CD4-positive, CD25-positive, alpha-beta regulatory T cell (primary cell): ENCODE measurements at regions not wholly inside any gene's neighbourhood (a gene's known extent, or its start where the extent isn't known, plus 50 kb on each side); places are given as distances from the start of the nearest gene placed in this dataset.

ENCODE experiments used
- ATAC-seq, 2 donors: fragments of 150-1000 bp; cut with Tn5 transposase; one replicate each; pipeline ENCODE4 v1.10.0; 2021; ENCODE audit warnings: low read depth in 2 of 2, moderate number of reproducible peaks in 2 of 2, moderate library complexity in 1 of 2
- DNase-seq, 3 donors: peaks; one replicate each; pipeline versions ENCODE4 v3.0.0 to v3.0.0-alpha.2; 2012 to 2022; ENCODE audit warnings: mixed read lengths in 1 of 3
- H3K27ac ChIP-seq: one replicate; pipeline ENCODE4 v1.7.0; 2013; ENCODE audit warnings: mild to moderate bottlenecking, low read length; ENCODE audit not compliant: insufficient read depth, poor library complexity, severe bottlenecking
- H3K27me3 ChIP-seq: one replicate; pipeline ENCODE4 v1.7.0; 2013; ENCODE audit warnings: low read length; ENCODE audit not compliant: control insufficient read depth, insufficient read depth
- H3K36me3 ChIP-seq: one replicate; pipeline ENCODE4 v1.7.0; 2013; ENCODE audit warnings: mild to moderate bottlenecking, low read length, moderate library complexity; ENCODE audit not compliant: control insufficient read depth, insufficient read depth
- H3K4me1 ChIP-seq: 2 replicates; pipeline ENCODE4 v1.7.0; 2013; ENCODE audit warnings: mild to moderate bottlenecking, low read length; ENCODE audit not compliant: insufficient read depth, control insufficient read depth, poor library complexity, severe bottlenecking
- H3K4me3 ChIP-seq: one replicate; pipeline ENCODE4 v1.7.0; 2013; ENCODE audit warnings: low read depth, mild to moderate bottlenecking, low read length, moderate library complexity
- H3K9me3 ChIP-seq, 2 experiments: 1 replicate in 1 of 2; 2 replicates in 1 of 2; pipeline ENCODE4 v1.7.0; 2013; ENCODE audit warnings: low read length in 2 of 2, mild to moderate bottlenecking in 1 of 2, moderate library complexity in 1 of 2; ENCODE audit not compliant: control insufficient read depth in 2 of 2
- H3K27ac Mint-ChIP-seq, 3 donors: one replicate each; pipeline ENCODE4 v1.8.0; 2020 to 2022; ENCODE audit warnings: mild to moderate bottlenecking in 3 of 3, mixed read lengths in 3 of 3, moderate library complexity in 2 of 3
- H3K27me3 Mint-ChIP-seq: one replicate; pipeline ENCODE4 v1.8.0; 2022; ENCODE audit warnings: mild to moderate bottlenecking, mixed read lengths
- H3K36me3 Mint-ChIP-seq: one replicate; pipeline ENCODE4 v1.8.0; 2020; ENCODE audit warnings: mixed read lengths
- H3K4me1 Mint-ChIP-seq, 4 donors: one replicate each; pipeline ENCODE4 v1.8.0; 2020 to 2022; ENCODE audit warnings: mixed read lengths in 4 of 4, mild to moderate bottlenecking in 1 of 4
- H3K4me3 Mint-ChIP-seq, 4 donors: one replicate each; pipeline ENCODE4 v1.8.0; 2020 to 2022; ENCODE audit warnings: mild to moderate bottlenecking in 4 of 4, mixed read lengths in 4 of 4, moderate library complexity in 3 of 4
- H3K9me3 Mint-ChIP-seq, 7 donors: one replicate each; pipeline ENCODE4 v1.8.0; 2020 to 2022; ENCODE audit warnings: mixed read lengths in 7 of 7, mild to moderate bottlenecking in 3 of 7, moderate library complexity in 2 of 7

DNA sequence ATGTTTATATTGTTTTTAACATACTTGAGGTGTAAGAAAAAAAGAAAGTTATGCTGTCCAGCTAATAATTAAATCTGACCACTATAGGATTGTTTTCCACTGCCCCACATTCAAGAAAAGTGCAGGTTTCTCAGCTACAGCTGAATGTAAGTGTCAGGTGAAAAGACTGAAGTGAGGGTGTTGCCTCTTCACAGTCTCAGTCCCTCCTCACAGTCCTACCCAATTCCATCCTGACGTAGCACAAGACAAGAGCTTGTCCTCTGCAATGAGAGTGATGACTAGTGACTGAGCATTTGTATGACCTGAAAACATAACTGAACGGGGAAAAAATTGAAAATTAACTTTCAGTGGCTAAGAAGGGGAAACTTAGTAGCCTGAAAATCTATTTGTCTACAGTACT is 1039.5 kb downstream of the ADGRL2 start:
- DNase-seq = no peak
- no peaks in the 10 kb centered on the region for H3K27me3 ChIP-seq
- no peak overlapping the region for H3K27ac Mint-ChIP-seq
- no peak overlapping the region for H3K27ac ChIP-seq
- H3K4me1 Mint-ChIP-seq = no peaks in the 10 kb centered on the region
- H3K9me3 Mint-ChIP-seq = peaks cover 0 to 3% (median 0%) of the 10 kb centered on the region in 7 donors
- no peak for ATAC-seq
- H3K36me3 Mint-ChIP-seq = no peaks in the 10 kb centered on the region
- no peaks in the 10 kb centered on the region for H3K9me3 ChIP-seq
- no peak overlapping the region for H3K4me3 ChIP-seq
- no peaks in the 10 kb centered on the region for H3K4me1 ChIP-seq
- no peaks in the 10 kb centered on the region for H3K36me3 ChIP-seq
- no peaks in the 10 kb centered on the region for H3K27me3 Mint-ChIP-seq
- H3K4me3 Mint-ChIP-seq = no peak overlapping the region

DNA sequence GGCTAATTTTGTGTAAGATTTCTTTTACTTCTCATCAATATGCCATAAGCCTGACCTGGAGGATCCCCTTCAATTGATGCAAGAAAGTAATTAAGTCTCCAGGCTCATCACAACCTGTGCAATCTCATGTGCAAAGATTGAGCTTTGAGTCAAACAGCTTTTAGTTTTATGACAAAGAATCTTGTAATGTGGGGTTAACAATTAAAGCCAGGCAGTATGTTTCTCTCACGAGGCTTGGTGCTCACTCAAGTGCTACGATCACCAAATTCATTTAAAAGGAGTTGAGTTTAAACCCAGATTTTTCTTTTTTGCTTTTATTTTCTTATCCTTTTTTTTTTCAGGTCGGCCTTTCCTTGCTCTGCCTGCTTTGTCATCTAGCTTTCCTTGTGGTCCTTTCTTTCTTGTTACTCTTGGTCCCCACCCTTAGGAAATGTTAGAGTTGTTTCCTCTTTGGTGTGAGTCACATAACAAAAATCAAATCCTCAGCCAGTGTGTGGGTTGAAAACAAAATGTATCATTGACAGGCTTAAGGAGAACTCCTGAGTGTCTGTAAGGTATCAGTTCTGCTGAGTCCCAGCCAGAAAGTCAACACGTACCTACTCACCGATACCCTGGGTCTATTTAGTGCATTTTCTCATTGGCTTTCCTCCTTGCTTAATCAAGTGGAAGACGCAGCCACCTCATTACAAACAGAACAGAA is 1037.2 kb downstream of the ADGRL2 start:
- no peaks in the 10 kb centered on the region for H3K36me3 ChIP-seq
- ATAC-seq = no peak
- no peak overlapping the region for H3K4me3 ChIP-seq
- no peaks in the 10 kb centered on the region for H3K9me3 ChIP-seq
- H3K27me3 Mint-ChIP-seq = no peaks in the 10 kb centered on the region
- H3K4me1 Mint-ChIP-seq = no peaks in the 10 kb centered on the region
- no peak overlapping the region for H3K27ac ChIP-seq
- no peaks in the 10 kb centered on the region for H3K4me1 ChIP-seq
- no peak overlapping the region for H3K27ac Mint-ChIP-seq
- no peaks in the 10 kb centered on the region for H3K27me3 ChIP-seq
- no peak for DNase-seq
- no peaks in the 10 kb centered on the region for H3K36me3 Mint-ChIP-seq
- no peak overlapping the region for H3K4me3 Mint-ChIP-seq
- H3K9me3 Mint-ChIP-seq = peaks cover 0 to 6% (median 0%) of the 10 kb centered on the region in 7 donors

DNA sequence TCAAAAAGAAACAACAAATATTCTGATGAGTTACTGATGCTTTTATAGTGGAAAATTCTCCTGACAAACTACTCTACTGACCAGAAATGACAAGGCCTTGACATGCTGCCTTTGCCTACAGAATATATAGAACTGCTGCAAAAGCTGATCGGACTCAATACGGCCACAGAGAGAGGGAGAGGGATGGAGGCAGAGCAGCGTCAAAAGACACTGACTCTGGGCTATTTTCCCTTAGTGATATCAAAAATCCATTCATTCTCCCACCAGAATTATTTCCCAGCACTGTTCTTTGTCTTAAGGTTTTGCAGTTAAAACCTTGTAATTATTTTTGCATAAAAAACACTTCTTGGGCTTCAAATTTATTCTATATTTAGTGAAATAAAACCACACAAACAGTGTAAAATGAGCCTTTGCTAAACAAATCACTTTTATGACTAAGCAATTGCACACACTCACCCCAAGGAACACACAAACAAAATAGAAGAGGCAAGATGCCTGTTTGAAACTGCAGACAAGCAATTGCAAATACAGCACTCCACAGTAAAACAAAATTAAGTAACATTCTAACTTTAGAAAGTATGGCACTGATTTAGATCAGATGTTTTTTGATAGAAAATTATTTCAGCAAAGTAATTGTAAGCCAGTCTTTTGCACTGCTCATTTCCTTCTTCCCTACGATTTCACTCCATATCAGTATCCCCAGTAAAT is 1036.4 kb downstream of the ADGRL2 start:
- H3K27me3 Mint-ChIP-seq = no peaks in the 10 kb centered on the region
- H3K36me3 ChIP-seq = no peaks in the 10 kb centered on the region
- no peaks in the 10 kb centered on the region for H3K9me3 ChIP-seq
- no peak overlapping the region for H3K27ac ChIP-seq
- H3K27me3 ChIP-seq = no peaks in the 10 kb centered on the region
- peaks cover 0 to 8% (median 0%) of the 10 kb centered on the region in 7 donors for H3K9me3 Mint-ChIP-seq
- no peak overlapping the region for H3K4me3 Mint-ChIP-seq
- no peaks in the 10 kb centered on the region for H3K36me3 Mint-ChIP-seq
- H3K4me3 ChIP-seq = no peak overlapping the region
- no peak for DNase-seq
- ATAC-seq = no peak
- H3K27ac Mint-ChIP-seq = no peak overlapping the region
- H3K4me1 ChIP-seq = no peaks in the 10 kb centered on the region
- H3K4me1 Mint-ChIP-seq = no peaks in the 10 kb centered on the region

DNA sequence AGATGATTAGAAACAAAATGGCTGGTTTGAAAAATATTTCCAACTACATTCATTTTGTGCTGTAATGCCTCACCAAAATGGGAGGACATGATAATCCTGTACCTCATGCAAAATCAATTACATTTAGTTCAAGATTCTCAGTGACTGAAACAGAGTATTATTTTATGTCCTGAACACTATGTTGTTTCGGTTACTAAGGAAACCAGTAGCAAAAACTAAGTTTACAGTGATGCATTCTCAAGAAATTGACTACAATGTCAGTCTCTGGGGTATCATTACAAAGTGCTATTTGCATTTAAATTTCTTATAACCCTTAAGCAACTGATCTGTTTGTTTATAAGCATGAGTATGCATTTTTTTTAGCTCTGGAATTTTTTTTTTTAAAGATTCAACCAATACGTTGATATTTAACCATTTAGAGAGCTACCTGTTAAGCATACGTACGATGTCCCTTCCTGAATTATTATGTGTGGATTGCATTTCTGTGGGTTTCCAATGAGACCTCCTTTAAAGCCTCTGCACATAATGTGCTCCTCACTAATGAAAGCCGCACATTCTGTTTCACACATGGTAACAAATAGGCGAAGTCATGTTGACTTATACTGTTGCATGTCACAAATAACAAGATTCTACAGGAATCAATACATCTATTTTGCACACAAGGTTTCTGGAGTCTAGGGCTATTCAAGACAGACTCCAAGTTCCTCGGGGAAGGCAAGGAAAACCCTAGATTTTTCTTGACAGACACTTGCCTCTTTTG is 1035.7 kb downstream of the ADGRL2 start:
- H3K27ac ChIP-seq = no peak overlapping the region
- no peaks in the 10 kb centered on the region for H3K4me1 Mint-ChIP-seq
- no peaks in the 10 kb centered on the region for H3K4me1 ChIP-seq
- ATAC-seq (no peak), DNase-seq (no peak)
- no peaks in the 10 kb centered on the region for H3K36me3 ChIP-seq
- H3K27me3 Mint-ChIP-seq = no peaks in the 10 kb centered on the region
- peaks cover 0 to 8% (median 0%) of the 10 kb centered on the region in 7 donors for H3K9me3 Mint-ChIP-seq
- no peaks in the 10 kb centered on the region for H3K36me3 Mint-ChIP-seq
- no peak overlapping the region for H3K4me3 ChIP-seq
- no peaks in the 10 kb centered on the region for H3K27me3 ChIP-seq
- H3K27ac Mint-ChIP-seq = no peak overlapping the region
- H3K9me3 ChIP-seq = no peaks in the 10 kb centered on the region
- no peak overlapping the region for H3K4me3 Mint-ChIP-seq

DNA sequence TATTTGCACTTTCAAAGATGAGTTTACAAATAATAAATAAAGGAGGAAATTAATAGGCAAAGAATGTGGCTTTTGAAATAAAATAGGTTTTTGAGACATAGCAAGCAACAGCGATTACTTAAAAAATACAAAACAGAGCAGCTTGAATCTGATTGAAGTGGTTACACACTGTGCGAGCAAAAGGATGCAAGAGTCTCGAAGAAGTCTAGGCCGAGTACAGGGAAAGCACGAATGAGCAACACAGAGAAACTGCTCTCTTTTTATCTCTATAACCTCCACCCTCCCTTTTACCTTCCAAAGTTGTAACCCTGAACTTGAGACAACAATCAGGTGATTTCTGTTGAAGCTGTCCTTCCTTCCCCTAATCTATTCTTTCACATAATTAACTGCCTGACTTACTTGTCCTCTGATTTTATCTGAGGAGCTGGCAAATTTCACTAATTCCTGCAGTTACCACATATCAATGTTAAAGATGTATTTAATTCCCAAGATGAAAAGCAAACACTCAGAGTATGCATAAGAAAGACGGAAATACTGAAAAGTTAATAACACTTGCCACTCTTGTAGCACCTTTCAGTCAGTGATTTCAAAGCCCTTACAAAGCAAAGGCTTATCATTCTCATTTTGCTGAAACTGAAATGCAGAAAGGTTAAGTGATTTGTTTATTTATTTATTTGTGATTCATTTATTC is 1030.1 kb downstream of the ADGRL2 start:
- no peak overlapping the region for H3K27ac Mint-ChIP-seq
- Histone ChIP-seq H3K27ac (no peak overlapping the region), H3K9me3 (no peaks in the 10 kb centered on the region), H3K27me3 (no peaks in the 10 kb centered on the region), H3K36me3 (no peaks in the 10 kb centered on the region), H3K4me3 (no peak overlapping the region), H3K4me1 (no peaks in the 10 kb centered on the region)
- H3K36me3 Mint-ChIP-seq = no peaks in the 10 kb centered on the region
- no peaks in the 10 kb centered on the region for H3K4me1 Mint-ChIP-seq
- H3K27me3 Mint-ChIP-seq = peaks cover 4% of the 10 kb centered on the region
- H3K9me3 Mint-ChIP-seq = peaks cover 0 to 8% (median 0%) of the 10 kb centered on the region in 7 donors
- ATAC-seq (no peak), DNase-seq (no peak)
- H3K4me3 Mint-ChIP-seq = no peak overlapping the region

DNA sequence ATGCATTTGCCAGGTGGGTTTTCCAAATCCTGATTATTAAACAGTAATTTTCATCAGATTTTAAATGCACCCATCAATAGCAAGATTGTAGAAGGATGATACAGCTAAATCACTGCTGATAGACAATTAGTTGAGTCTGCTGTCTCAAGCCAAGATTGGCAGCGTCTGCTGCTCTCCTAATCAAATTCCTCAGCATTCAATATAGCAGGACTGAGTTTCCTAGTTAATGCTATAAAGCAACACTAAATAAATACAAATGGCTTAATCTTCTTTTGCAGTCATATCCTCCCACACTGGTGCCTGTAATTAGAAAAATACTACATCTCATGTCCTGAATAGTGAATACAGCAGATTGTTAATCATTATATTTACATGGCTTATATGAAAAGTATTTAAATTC is 1028.8 kb downstream of the ADGRL2 start:
- ATAC-seq = no peak
- H3K4me3 ChIP-seq = no peak overlapping the region
- DNase-seq = no peak
- H3K27me3 ChIP-seq = no peaks in the 10 kb centered on the region
- no peaks in the 10 kb centered on the region for H3K9me3 ChIP-seq
- no peak overlapping the region for H3K27ac Mint-ChIP-seq
- no peaks in the 10 kb centered on the region for H3K36me3 ChIP-seq
- peaks cover 0 to 8% (median 0%) of the 10 kb centered on the region in 7 donors for H3K9me3 Mint-ChIP-seq
- H3K27me3 Mint-ChIP-seq = peaks cover 4% of the 10 kb centered on the region
- H3K36me3 Mint-ChIP-seq = no peaks in the 10 kb centered on the region
- no peak overlapping the region for H3K4me3 Mint-ChIP-seq
- no peaks in the 10 kb centered on the region for H3K4me1 ChIP-seq
- H3K27ac ChIP-seq = no peak overlapping the region
- no peaks in the 10 kb centered on the region for H3K4me1 Mint-ChIP-seq

DNA sequence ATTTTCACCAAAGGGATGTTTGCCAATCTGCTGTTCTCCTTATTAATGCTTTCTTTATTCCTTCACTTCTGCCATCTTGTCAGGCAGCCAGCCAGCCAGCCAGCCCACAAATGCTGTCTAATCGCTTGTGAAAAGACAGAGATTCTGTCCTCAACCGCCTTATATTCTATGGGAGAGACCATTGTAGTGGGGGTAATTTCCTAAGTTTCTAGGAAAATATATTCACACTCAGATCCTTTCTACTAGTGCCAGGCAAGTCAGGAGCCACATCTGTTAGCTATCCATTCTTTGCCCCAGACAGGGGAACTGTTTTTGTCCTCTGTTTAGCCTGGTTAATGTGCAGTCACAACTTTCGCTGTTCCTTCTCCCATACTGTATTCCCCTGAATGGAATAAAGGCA is 1023.1 kb downstream of the ADGRL2 start:
- Histone ChIP-seq H3K36me3 (no peaks in the 10 kb centered on the region), H3K9me3 (no peaks in the 10 kb centered on the region), H3K4me3 (no peak overlapping the region), H3K27me3 (no peaks in the 10 kb centered on the region), H3K27ac (no peak overlapping the region), H3K4me1 (no peaks in the 10 kb centered on the region)
- Mint-ChIP-seq H3K36me3 (no peaks in the 10 kb centered on the region), H3K4me3 (no peak overlapping the region), H3K4me1 (peaks cover 0 to 4% (median 1%) of the 10 kb centered on the region in 4 donors), H3K27me3 (peaks cover 4% of the 10 kb centered on the region), H3K9me3 (peaks cover 0 to 3% (median 0%) of the 10 kb centered on the region in 7 donors), H3K27ac (no peak overlapping the region)
- ATAC-seq (no peak), DNase-seq (no peak)
